GM18861 (cell line): ENCODE measurements at regions not wholly inside any gene's neighbourhood (a gene's known extent, or its start where the extent isn't known, plus 50 kb on each side); places are given as distances from the start of the nearest gene placed in this dataset.

Source experiments
- ATAC-seq: cut with Tn5 transposase; IDR thresholded peaks from one replicate; pipeline ENCODE4 v1.9.1; 2021; ENCODE audit not compliant: unreplicated experiment

GRCh38 chr10:58885146-58885545 is 291.3 kb upstream of the PHYHIPL start:
- ATAC-seq, result no peak

GRCh38 chr10:58885686-58886345 is 290.6 kb upstream of the PHYHIPL start:
- no peak for ATAC-seq

GRCh38 chr10:58886406-58886805 is 290.0 kb upstream of the PHYHIPL start:
- ATAC-seq, result no peak

GRCh38 chr10:58887474-58887873 is 289.0 kb upstream of the PHYHIPL start:
- no peak for ATAC-seq

GRCh38 chr10:58888957-58889356 is 287.5 kb upstream of the PHYHIPL start:
- ATAC-seq, result no peak

GRCh38 chr10:58892031-58892531 is 284.4 kb upstream of the PHYHIPL start:
- ATAC-seq, result no peak

GRCh38 chr10:58894929-58895328 is 281.5 kb upstream of the PHYHIPL start:
- no peak for ATAC-seq

GRCh38 chr10:58896229-58896628 is 280.2 kb upstream of the PHYHIPL start:
- ATAC-seq, result no peak

GRCh38 chr10:58897236-58897635 is 279.2 kb upstream of the PHYHIPL start:
- no peak for ATAC-seq

GRCh38 chr10:58897708-58898107 is 278.7 kb upstream of the PHYHIPL start:
- ATAC-seq, result no peak

- no peak for ATAC-seq
Measured at GRCh38 chr10:58898854-58899573, 277.4 kb upstream of the PHYHIPL start.

- ATAC-seq, result no peak
Measured at GRCh38 chr10:58901092-58901646, 275.3 kb upstream of the PHYHIPL start.

GRCh38 chr10:58903071-58903470 is 273.4 kb upstream of the PHYHIPL start:
- ATAC-seq, result no peak

GRCh38 chr10:58909881-58910280 is 266.6 kb upstream of the PHYHIPL start:
- no peak for ATAC-seq

GRCh38 chr10:58913717-58914116 is 262.7 kb upstream of the PHYHIPL start:
- no peak for ATAC-seq

GRCh38 chr10:58918887-58919286 is 257.6 kb upstream of the PHYHIPL start:
- no peak for ATAC-seq

GRCh38 chr10:58919927-58920654 is 256.4 kb upstream of the PHYHIPL start:
- no peak for ATAC-seq

- no peak for ATAC-seq
Measured at GRCh38 chr10:58920655-58921003, 255.8 kb upstream of the PHYHIPL start.

- no peak for ATAC-seq
Measured at GRCh38 chr10:58921421-58921855, 255.0 kb upstream of the PHYHIPL start.

GRCh38 chr10:58925381-58925780 is 251.1 kb upstream of the PHYHIPL start:
- no peak for ATAC-seq

- ATAC-seq, result no peak
Measured at GRCh38 chr10:58930500-58930899, 245.9 kb upstream of the PHYHIPL start.

GRCh38 chr10:58932126-58932525 is 244.3 kb upstream of the PHYHIPL start:
- no peak for ATAC-seq
